Lower lobe of right lung (tissue), 2 donors: ENCODE measurements at regions not wholly inside any gene's neighbourhood (a gene's known extent, or its start where the extent isn't known, plus 50 kb on each side); places are given as distances from the start of the nearest gene placed in this dataset.
"Not testable (repeated sequence)": the region's sequence is repeated elsewhere in the genome, so short reads cannot be mapped to it uniquely, and the experiment has no call there.

Source experiments
- ATAC-seq, 2 donors: fragments of 200-7000 bp; cut with Tn5 transposase; one replicate each; pipeline ENCODE4 v1.9.1; 2020 to 2022; ENCODE audit warnings: mild to moderate bottlenecking in 2 of 2, moderate library complexity in 2 of 2
- DNase-seq: peaks from one replicate; pipeline ENCODE4 v3.0.0-alpha.2; 2020
- H3K27ac ChIP-seq: fragments of 200-600 bp; one replicate; pipeline ENCODE4 v1.8.0; 2022
- H3K27me3 ChIP-seq: fragments of 200-600 bp; one replicate; pipeline ENCODE4 v1.8.0; 2022; ENCODE audit warnings: low read depth
- H3K36me3 ChIP-seq: fragments of 200-600 bp; one replicate; pipeline ENCODE4 v1.8.0; 2022; ENCODE audit warnings: mild to moderate bottlenecking
- H3K4me1 ChIP-seq: fragments of 200-600 bp; one replicate; pipeline ENCODE4 v1.8.0; 2022
- H3K4me3 ChIP-seq: fragments of 200-600 bp; one replicate; pipeline ENCODE4 v1.8.0; 2022; ENCODE audit warnings: mild to moderate bottlenecking
- H3K9me3 ChIP-seq: fragments of 200-600 bp; one replicate; pipeline ENCODE4 v1.8.0; 2022
- CTCF ChIP-seq: fragments of 200-600 bp; IDR thresholded peaks from one replicate; pipeline ENCODE4 v1.8.0; 2022; ENCODE audit warnings: antibody characterized with exemption, mild to moderate bottlenecking
- intact Hi-C: fragments of 100-400 bp; cut with DNase I; formaldehyde crosslinking; loops from one replicate; pipeline ENCODE4 v1.11.0; 2022
- donor health status: DM: no; HTN: yes; CAD: no; lungs with severe emphysema.

- no peak for ATAC-seq
- no peak for TF ChIP-seq CTCF
- Histone ChIP-seq H3K4me3 (no peak overlapping the region), H3K9me3 (no peaks in the 10 kb centered on the region), H3K4me1 (no peaks in the 10 kb centered on the region), H3K36me3 (no peaks in the 10 kb centered on the region), H3K27ac (no peak overlapping the region), H3K27me3 (no peaks in the 10 kb centered on the region)
- no peak for DNase-seq
- intact Hi-C loops = no loop called here
Measured at GRCh38 chr7:15816835-15817426, 130.4 kb upstream of the MEOX2 start.

GRCh38 chr7:15813448-15813847 lies 127.0 kb upstream of the MEOX2 start:
- H3K27me3 ChIP-seq = no peaks in the 10 kb centered on the region
- H3K4me1 ChIP-seq = no peaks in the 10 kb centered on the region
- no peak for ATAC-seq
- intact Hi-C loops = no loop called here
- no peaks in the 10 kb centered on the region for H3K36me3 ChIP-seq
- H3K4me3 ChIP-seq = no peak overlapping the region
- no peak for TF ChIP-seq CTCF
- no peak for DNase-seq
- no peak overlapping the region for H3K27ac ChIP-seq
- no peaks in the 10 kb centered on the region for H3K9me3 ChIP-seq

- H3K4me1 ChIP-seq, DNase-seq, ATAC-seq, H3K9me3 ChIP-seq, intact Hi-C loops, H3K27ac ChIP-seq, H3K27me3 ChIP-seq, H3K4me3 ChIP-seq, H3K36me3 ChIP-seq: not testable (repeated sequence)
Measured at GRCh38 chr7:15810383-15810782, 123.9 kb upstream of the MEOX2 start.

GRCh38 chr7:15809936-15810335 lies 123.5 kb upstream of the MEOX2 start:
- H3K36me3 ChIP-seq, H3K27me3 ChIP-seq, H3K4me3 ChIP-seq, H3K9me3 ChIP-seq, intact Hi-C loops, H3K27ac ChIP-seq, H3K4me1 ChIP-seq, ATAC-seq: not testable (repeated sequence)
- peak; percentile 46 for DNase-seq

GRCh38 chr7:15805891-15806290 lies 119.4 kb upstream of the MEOX2 start:
- ATAC-seq (no peak), DNase-seq (no peak)
- no peak for TF ChIP-seq CTCF
- Histone ChIP-seq H3K27me3 (no peaks in the 10 kb centered on the region), H3K36me3 (no peaks in the 10 kb centered on the region), H3K4me1 (no peaks in the 10 kb centered on the region), H3K27ac (no peak overlapping the region), H3K9me3 (no peaks in the 10 kb centered on the region), H3K4me3 (no peak overlapping the region)
- intact Hi-C loops = no loop called here

- Histone ChIP-seq H3K4me1 (no peaks in the 10 kb centered on the region), H3K4me3 (no peak overlapping the region), H3K9me3 (no peaks in the 10 kb centered on the region), H3K27me3 (no peaks in the 10 kb centered on the region), H3K36me3 (no peaks in the 10 kb centered on the region), H3K27ac (no peak overlapping the region)
- no peak for TF ChIP-seq CTCF
- DNase-seq (no peak), ATAC-seq (no peak)
- intact Hi-C loops = no loop called here
Measured at GRCh38 chr7:15802425-15802824, 115.9 kb upstream of the MEOX2 start.

- ATAC-seq (peak in 1 of 2 donors; percentile 48), DNase-seq (no peak)
- H3K4me3 ChIP-seq = no peak overlapping the region
- no peaks in the 10 kb centered on the region for H3K36me3 ChIP-seq
- no peak overlapping the region for H3K27ac ChIP-seq
- H3K4me1 ChIP-seq = no peaks in the 10 kb centered on the region
- H3K9me3 ChIP-seq = no peaks in the 10 kb centered on the region
- no peak for TF ChIP-seq CTCF
- intact Hi-C loops = no loop called here
- H3K27me3 ChIP-seq = no peaks in the 10 kb centered on the region
Measured at GRCh38 chr7:15801551-15801950, 115.1 kb upstream of the MEOX2 start.
